ENCODE measurements at regions not wholly inside any gene's neighbourhood (a gene's known extent, or its start where the extent isn't known, plus 50 kb on each side); places are given as distances from the start of the nearest gene placed in this dataset.

DNA sequence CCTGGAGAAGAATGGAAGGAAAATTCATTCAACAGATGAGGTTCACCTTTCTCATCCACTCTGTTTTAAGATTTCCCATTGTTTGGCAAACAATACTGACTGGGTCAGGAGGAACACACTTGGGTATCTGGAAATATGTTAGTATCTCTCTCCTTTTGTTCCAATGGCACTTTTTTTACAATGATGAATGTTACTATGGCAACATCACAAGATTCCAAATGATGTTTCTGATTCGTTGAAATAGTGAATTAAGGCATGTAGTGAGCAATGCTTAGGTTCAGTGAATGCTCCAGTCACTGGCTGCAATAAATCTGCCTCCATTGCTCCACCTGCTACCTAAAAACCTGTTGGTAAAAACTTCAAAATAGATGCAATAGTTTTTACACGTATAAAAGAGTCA, 392.8 kb downstream of the DNAH5 start:
- Histone ChIP-seq H4K20me1 (replicated peaks in 1 of 2; ENCODE audit: control insufficient read depth in 1 of 2, insufficient read depth in 2 of 2, low read length in 2 of 2) (no peaks in the 10 kb centered on the region), H2BK12ac (ENCODE audit: low read depth, low read length) (no peak overlapping the region), H3K4ac (replicated peaks; ENCODE audit: insufficient read length, low read depth, low read length) (no peak overlapping the region), H2BK15ac (ENCODE audit: low read length) (no peak overlapping the region), H3K36me3 (ENCODE audit: control insufficient read depth in 2 of 4, insufficient read depth in 4 of 4, low read length in 3 of 4) (no peaks in the 10 kb centered on the region), H2BK120ac (replicated peaks; ENCODE audit: low read depth, low read length) (no peak overlapping the region), H2AK5ac (ENCODE audit: low read depth, low read length) (no peak overlapping the region), H3K4me2 (ENCODE audit: insufficient read depth in 1 of 2, low read depth in 2 of 2, low read length in 2 of 2) (no peak overlapping the region), H4K91ac (replicated peaks; ENCODE audit: insufficient read length, low read length) (no peak overlapping the region), H3K56ac (replicated peaks; ENCODE audit: insufficient read length, low read depth, low read length) (no peak overlapping the region), H2AFZ (ENCODE audit: low read length) (no peak overlapping the region), H4K5ac (ENCODE audit: insufficient read length, low read depth, low read length) (no peak overlapping the region), H3K4me3 (ENCODE audit: extremely low read depth in 1 of 4, insufficient read depth in 2 of 4, low read depth in 3 of 4, low read length in 4 of 4) (no peak overlapping the region), H3K27ac (ENCODE audit: low read depth, low read length) (no peak overlapping the region), H3K23ac (ENCODE audit: insufficient read length) (no peak overlapping the region), H3K4me1 (replicated peaks in 1 of 4; ENCODE audit: control insufficient read depth in 3 of 4, insufficient read depth in 4 of 4, low read length in 3 of 4) (no peaks in the 10 kb centered on the region), H3K18ac (ENCODE audit: extremely low read depth, low read length) (no peak overlapping the region), H3K79me2 (ENCODE audit: control insufficient read depth in 1 of 2, insufficient read depth in 2 of 2, low read length in 2 of 2) (no peaks in the 10 kb centered on the region), H3K79me1 (ENCODE audit: low read depth, low read length) (no peaks in the 10 kb centered on the region), H3K14ac (ENCODE audit: insufficient read length) (no peak overlapping the region), H3K9ac (replicated peaks in 1 of 4; ENCODE audit: extremely low read depth in 1 of 4, low read depth in 3 of 4, low read length in 3 of 4) (no peak overlapping the region), H3K23me2 (ENCODE audit: low read depth, low read length) (no peaks in the 10 kb centered on the region), H4K8ac (ENCODE audit: extremely low read depth, insufficient read depth, low read length) (no peak overlapping the region), H3K27me3 (replicated peaks in 1 of 4; ENCODE audit: control insufficient read depth in 3 of 4, extremely low read depth in 1 of 4, insufficient read depth in 3 of 4, low read length in 3 of 4) (no peaks in the 10 kb centered on the region), H2BK5ac (ENCODE audit: low read depth, low read length) (no peak overlapping the region), H3K9me3 (ENCODE audit: insufficient read depth in 2 of 2, low read depth in 1 of 2, low read length in 1 of 2) (no peaks in the 10 kb centered on the region), H2BK20ac (ENCODE audit: low read length) (no peak overlapping the region)
- 84% methylated on average over 2 of the region's 2 CpGs; no CpG with 5 or more reads in 1 of the 2 experiments for whole genome bisulfite sequencing, 2 experiments (ENCODE audit: extremely low coverage in 1 of 2, insufficient coverage in 1 of 2, insufficient read length in 1 of 2, insufficient replicate concordance in 2 of 2, low coverage in 1 of 2, low lambda C conversion rate in 2 of 2, missing lambda C conversion rate in 1 of 2)
- ChIA-PET POLR2A (ENCODE audit: partially characterized antibody) (no interaction called here), CTCF (ENCODE audit: partially characterized antibody) (no interaction called here)
- FAIRE-seq (no peak), DNase-seq (ENCODE audit: low read depth in 1 of 2, low spot score in 2 of 2) (no peak)
- TF ChIP-seq SIRT6 (IDR thresholded peaks at IDR 0.05; ENCODE audit: low read length) (no peak), ASH2L (IDR thresholded peaks at IDR 0.05; ENCODE audit: low read length) (no peak), ZNF274 (IDR thresholded peaks at IDR 0.05; ENCODE audit: borderline replicate concordance, extremely low read depth, low read length) (no peak), EGR1 (IDR thresholded peaks at IDR 0.05; ENCODE audit: borderline replicate concordance, low read depth, low read length) (no peak), KDM4A (IDR thresholded peaks at IDR 0.05; ENCODE audit: low read depth, low read length, severe bottlenecking) (no peak), BACH1 (IDR thresholded peaks at IDR 0.05; ENCODE audit: low read length) (no peak), SP4 (IDR thresholded peaks at IDR 0.05; ENCODE audit: low read length) (no peak), TBP (IDR thresholded peaks at IDR 0.05; ENCODE audit: low read depth, low read length) (no peak), NANOG (IDR thresholded peaks at IDR 0.05; ENCODE audit: insufficient read depth, low read depth, low read length, poor library complexity, severe bottlenecking) (no peak), KDM1A (IDR thresholded peaks at IDR 0.05; ENCODE audit: borderline replicate concordance, low read length) (no peak), BCL11A (IDR thresholded peaks at IDR 0.05; ENCODE audit: low read depth in 2 of 2, low read length in 2 of 2) (no peak), TAF7 (optimal IDR thresholded peaks at IDR 0.05; ENCODE audit: borderline replicate concordance, low read depth, low read length) (no peak), GABPA (IDR thresholded peaks at IDR 0.05; ENCODE audit: borderline replicate concordance, insufficient read depth, low read length) (no peak), SIX5 (IDR thresholded peaks at IDR 0.05; ENCODE audit: low read depth, low read length) (no peak), ATF3 (IDR thresholded peaks at IDR 0.05; ENCODE audit: insufficient read depth, low read depth, low read length) (no peak)

All from H1 (cell line).